HG02763 (cell line): ENCODE measurements at regions not wholly inside any gene's neighbourhood (a gene's known extent, or its start where the extent isn't known, plus 50 kb on each side); places are given as distances from the start of the nearest gene placed in this dataset.
"Not testable (repeated sequence)": the region's sequence is repeated elsewhere in the genome, so short reads cannot be mapped to it uniquely, and the experiment has no call there.

Source experiments
- ATAC-seq: cut with Tn5 transposase; IDR thresholded peaks from one replicate; pipeline ENCODE4 v1.9.1; 2021; ENCODE audit warnings: mild to moderate bottlenecking, moderate library complexity; ENCODE audit not compliant: unreplicated experiment

- ATAC-seq: peak; percentile 92
These were observed 53.6 kb downstream of the SRGAP2 start for GRCh38 chr1:206256935-206257334.

DNA sequence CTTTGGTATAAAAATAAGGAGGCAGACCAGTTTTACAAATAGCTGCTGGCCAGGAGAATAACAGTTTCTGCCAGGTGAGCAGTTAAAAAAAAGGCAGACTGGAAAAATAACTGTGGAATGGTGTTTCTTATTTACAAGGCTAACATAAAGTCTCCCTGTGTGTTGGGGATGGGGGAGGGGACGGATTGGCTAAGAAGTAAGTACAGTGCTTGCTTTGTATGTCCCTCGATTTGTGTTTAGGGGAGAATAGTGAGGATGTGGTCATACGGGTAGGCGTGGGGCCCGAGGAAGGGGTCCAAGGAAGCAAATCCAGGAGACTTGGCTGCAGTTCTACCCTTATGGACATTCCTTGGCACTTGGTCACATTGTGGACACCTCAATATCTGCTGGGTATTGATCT, 58.1 kb downstream of the SRGAP2 start:
- ATAC-seq: not testable (repeated sequence)

DNA sequence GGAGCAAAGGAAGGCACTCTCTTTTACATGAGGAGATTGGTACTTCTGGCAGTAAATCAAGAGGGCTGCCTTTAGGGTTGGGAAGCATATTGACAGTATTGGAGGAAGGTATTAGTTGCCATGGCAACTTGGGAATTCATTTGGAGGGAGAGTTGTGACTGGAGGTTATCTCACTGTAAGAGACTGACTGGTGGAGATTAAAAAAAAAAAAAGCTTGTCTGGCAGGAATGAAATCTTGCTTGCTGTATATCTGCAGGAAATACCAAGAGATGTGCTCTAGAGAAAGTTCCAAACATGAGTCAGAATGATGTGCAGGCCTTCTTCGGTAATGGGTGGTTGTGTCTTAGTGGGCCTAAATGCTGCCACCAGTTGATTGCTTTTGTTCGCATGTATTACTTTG, 59.1 kb downstream of the SRGAP2 start:
- not testable (repeated sequence) for ATAC-seq

GRCh38 chr1:206264916-206265315, 61.6 kb downstream of the SRGAP2 start:
- not testable (repeated sequence) for ATAC-seq

DNA sequence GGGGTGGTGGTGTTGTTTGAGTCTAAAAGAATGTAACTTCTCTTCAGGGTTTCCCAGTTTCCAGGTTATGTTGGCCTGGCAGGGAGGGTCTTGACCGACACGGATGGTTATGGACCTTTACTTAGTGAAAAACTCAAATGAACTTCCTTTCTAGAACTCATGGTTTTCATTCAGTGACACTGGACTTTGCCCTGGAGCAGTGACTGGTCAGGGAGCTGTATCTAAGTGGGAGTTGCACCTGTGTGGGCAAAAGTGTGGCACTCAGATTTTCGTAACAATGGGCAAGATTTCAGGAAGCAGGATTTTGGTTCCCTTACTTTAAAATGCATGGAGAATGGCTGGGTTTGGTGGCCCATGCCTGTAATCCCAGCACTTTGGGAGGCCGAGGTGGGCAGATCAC, 67.8 kb downstream of the SRGAP2 start:
- not testable (repeated sequence) for ATAC-seq

DNA sequence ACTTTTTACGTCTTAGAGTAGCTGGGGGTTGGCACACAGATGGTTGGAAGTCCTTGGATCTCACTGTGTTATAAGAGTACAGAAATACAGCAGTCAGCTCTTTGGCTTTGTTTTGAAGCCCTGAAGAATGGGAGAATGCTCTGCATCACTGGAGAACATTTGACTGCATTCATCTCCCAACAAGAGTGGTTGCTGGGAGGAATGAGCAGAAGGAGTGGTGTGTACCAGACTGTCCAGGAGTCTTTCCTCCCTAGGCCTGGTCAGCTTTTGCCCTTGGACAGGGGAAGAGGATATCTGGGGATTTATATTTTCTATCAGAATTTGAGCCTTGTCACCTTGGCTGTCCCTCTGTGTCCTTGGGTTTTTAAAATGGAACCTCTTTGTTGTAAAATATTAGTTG, 69.8 kb downstream of the SRGAP2 start:
- ATAC-seq: not testable (repeated sequence)

DNA sequence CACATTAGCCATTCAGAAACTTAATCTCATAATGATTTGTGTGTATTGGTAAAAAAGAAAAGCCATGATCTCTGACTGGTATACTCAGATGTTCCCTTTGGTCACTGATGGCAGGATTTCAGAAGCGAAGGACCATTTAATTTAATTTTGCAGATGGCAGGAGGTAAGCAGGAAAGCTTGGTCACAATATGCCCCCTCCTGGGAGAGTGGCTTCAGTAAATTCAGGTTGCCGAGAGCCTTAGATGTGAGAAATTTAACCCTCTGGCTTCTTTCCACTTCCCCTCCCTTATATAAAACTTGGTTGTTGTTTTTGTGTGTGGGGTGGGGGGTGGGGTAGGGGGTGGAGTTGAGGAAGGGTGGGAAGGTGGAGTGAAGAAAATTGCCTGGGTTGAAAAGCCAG, 72.8 kb downstream of the SRGAP2 start:
- ATAC-seq: not testable (repeated sequence)

GRCh38 chr1:206278683-206279082, 75.3 kb downstream of the SRGAP2 start:
- ATAC-seq: not testable (repeated sequence)

- not testable (repeated sequence) for ATAC-seq
These were observed 77.3 kb downstream of the SRGAP2 start for GRCh38 chr1:206280683-206281082.

DNA sequence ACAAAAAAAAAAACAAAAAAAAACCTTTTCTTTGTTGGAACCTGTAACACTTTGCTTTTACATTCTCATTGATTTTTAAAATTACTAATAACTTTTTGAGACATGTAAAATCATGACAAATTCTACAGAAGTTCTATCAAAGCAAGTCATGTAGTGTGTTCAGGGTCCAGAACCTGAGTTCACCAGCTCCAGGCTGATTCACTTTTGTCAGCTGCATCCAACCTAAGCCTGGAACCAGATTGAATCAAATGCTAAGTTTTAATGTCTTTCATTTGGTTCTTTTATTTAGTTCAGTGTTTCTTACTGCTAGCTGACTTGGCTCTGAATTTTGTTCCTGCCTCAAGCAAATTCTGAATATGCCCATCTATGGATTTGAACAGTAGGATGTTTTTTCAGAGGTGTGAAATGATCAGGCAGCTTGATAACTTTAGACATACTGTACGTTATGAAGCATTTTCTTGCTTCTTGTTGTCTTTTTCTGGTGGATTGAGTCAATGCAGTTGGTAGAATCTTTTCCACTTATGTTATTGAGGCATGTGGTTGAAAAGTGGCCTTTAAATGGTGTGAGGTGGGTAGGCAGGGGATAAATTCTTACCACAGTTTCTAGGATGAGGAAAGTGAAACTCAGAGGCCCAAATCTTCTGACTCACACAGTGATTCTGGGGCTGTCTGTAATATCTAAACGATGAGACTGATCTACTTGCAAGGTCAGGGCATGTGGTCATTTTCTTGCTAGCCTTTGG, 78.7 kb downstream of the SRGAP2 start:
- peak; percentile 72 for ATAC-seq

GRCh38 chr1:206285024-206285960, 82.0 kb downstream of the SRGAP2 start:
- not testable (repeated sequence) for ATAC-seq

DNA sequence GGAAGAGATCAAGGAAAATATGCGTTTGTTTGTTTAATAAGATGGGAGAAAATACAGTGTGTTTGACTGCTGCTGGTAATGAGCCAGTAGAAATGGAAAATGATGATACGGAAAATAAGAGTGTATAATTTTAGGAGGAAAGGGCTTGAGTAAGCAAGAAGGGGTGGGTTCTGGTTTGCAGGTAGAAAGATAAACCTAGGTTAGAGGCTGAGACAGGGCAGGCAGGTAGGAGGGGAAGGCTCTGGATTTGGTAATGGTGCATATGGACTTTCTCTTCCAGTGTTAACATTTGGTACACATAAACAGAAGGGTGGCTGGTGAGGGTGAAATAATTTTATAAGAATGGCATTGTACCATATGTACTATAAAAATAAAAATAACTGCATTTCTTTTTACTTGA, 84.4 kb downstream of the SRGAP2 start:
- ATAC-seq: not testable (repeated sequence)

DNA sequence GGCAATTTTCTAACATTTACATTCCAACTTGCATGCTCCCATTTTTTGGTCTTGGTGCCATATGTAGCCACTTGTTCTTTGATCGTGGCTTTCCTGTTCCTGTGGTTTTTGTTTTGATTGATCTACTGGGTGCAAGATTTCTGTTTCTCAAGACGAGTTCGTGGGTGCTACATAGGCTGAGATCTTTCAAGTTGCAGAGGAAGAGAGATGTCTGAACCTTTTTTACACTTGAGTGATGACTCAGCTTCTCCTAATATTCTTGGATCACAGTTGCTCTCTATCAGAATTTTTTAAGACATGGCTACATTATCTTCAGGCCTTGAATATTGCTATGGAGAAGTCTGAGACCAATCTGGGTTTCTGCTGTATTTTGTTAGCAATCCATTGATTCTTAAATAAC, 85.1 kb downstream of the SRGAP2 start:
- not testable (repeated sequence) for ATAC-seq

DNA sequence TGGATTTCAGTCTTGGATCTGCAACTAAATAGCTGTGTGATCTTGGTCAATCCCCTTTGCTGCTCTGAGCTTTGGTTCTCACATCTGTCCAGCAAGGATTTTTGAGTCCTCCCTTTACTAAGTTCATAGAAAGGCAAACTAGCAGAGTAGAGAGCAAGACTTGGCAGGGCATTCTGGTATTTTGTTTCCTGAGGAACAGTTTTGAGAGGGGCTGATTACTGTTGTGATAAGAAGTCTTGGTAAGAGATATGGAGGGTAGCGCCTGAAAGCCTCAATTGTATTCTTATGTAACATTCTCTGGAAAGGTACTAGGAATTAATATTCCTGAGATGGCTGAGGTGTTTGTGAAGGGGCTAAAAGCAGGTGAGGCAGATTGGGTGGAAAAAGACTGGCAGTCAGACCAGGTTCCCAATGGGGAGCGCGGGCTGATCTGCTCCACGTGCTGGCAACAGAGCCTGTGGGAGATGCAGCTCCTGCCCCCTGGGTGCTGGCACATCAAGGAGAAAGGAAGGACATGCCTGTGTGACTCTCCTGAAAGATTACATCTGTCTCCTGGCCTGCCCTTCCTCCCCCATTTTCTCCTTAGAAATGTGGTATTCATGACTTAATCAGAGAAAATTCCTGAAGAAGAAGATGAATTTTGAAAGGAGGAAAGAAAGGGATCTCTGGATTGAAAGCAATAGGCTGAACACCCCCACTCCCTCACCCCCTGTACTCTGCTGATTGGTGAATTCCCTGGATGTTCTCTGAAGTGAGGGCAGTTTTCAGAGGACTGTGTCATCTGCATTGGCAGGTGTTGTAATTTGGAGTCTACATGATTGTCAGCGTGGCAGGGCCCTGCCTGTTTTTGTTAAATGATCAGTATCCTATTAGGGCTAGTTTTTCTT, 94.0 kb downstream of the SRGAP2 start:
- ATAC-seq: not testable (repeated sequence)

GRCh38 chr1:206298032-206298392, 94.7 kb downstream of the SRGAP2 start:
- ATAC-seq: not testable (repeated sequence)

DNA sequence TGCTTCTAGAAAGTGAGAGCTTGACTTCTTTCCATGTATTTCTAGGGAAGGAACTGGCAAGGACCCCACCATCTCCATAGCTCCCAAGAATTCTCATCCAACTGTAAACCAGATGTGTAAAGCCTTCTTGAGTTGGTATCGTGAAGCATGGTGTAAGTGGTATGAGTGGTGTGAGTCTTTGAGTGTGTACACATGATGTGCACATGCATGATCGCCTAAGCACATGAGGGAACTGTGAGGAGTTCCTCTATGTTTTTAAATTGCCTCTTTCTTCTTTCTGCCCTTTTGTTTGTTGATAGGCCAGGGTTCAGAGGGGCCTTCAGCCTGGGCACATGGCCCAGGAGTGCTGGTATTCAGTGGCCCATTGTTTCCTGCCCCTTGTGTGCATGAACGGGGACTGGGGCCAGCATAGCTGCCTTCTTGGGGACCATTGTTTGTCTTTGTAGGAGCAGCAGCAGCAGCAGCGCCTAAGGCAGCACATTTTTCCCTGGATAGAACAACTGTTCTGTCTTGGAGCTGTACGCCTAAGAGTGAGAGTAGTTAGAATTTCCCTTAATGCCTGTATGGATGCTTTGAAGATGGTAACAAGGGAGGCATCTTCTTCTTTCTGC, 95.9 kb downstream of the SRGAP2 start:
- not testable (repeated sequence) for ATAC-seq

- not testable (repeated sequence) for ATAC-seq
These were observed 96.6 kb downstream of the SRGAP2 start for GRCh38 chr1:206299942-206300341.

GRCh38 chr1:206302056-206302455, 98.7 kb downstream of the SRGAP2 start:
- ATAC-seq: not testable (repeated sequence)

DNA sequence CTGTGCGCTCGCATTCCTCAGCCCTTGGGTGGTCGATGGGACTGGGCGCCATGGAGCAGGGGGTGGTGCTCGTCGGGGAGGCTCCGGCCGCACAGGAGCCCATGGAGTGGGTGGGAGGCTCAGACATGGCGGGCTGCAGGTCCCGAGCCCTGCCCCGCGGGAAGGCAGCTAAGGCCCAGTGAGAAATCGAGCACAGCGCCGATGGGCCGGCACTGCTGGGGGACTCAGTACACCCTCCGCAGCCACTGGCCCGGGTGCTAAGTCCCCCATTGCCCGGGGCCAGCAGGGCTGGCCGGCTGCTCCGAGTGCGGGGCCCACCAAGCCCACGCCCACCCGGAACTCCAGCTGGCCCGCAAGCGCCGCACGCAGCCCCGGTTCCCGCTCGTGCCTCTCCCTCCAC, 104.1 kb downstream of the SRGAP2 start:
- ATAC-seq: not testable (repeated sequence)

GRCh38 chr1:206310948-206311347, 107.6 kb downstream of the SRGAP2 start:
- ATAC-seq: not testable (repeated sequence)
